IMR-90 (cell line): ENCODE measurements at regions not wholly inside any gene's neighbourhood (a gene's known extent, or its start where the extent isn't known, plus 50 kb on each side); places are given as distances from the start of the nearest gene placed in this dataset.

Source experiments
- ATAC-seq: fragments of 200-7000 bp; cut with Tn5 transposase; 2 replicates; pipeline ENCODE4 v1.9.1; 2020; ENCODE audit warnings: low read depth, mild to moderate bottlenecking, moderate library complexity
- BruUV-seq: library from RNA; stranded (reverse); fragments of 400-500 nt; replicated peaks from 2 replicates; lab custom pipeline; 2021; lab: Mats Ljungman, UMichigan
- CTCF ChIA-PET: fragments of 300-600 bp; formaldehyde crosslinking; extraction: SDS; loops from one replicate; lab custom pipeline; 2021; ENCODE audit warnings: antibody characterized with exemption; lab: Yijun Ruan, JAX
- POLR2A ChIA-PET: fragments of 300-600 bp; sonication (Branson Sonifier 250); formaldehyde crosslinking; loops from one replicate; lab custom pipeline; 2022; ENCODE audit warnings: antibody characterized with exemption; ENCODE audit not compliant: unreplicated experiment; lab: Charles Lee
- DNase-seq: peaks from one replicate; pipeline ENCODE4 v3.0.0; 2013
- H2AFZ ChIP-seq: replicated peaks from 2 replicates; pipeline ENCODE3; 2013; ENCODE audit warnings: low read length, mild to moderate bottlenecking; ENCODE audit not compliant: poor library complexity
- H2AK5ac ChIP-seq: 2 replicates; pipeline ENCODE4 v1.6.1; 2013; ENCODE audit warnings: low read depth, low read length, inconsistent platforms
- H2AK9ac ChIP-seq: replicated peaks from 2 replicates; pipeline ENCODE3; 2013; ENCODE audit warnings: mild to moderate bottlenecking, low read depth, low read length, moderate library complexity; ENCODE audit not compliant: poor library complexity
- H2BK120ac ChIP-seq: 2 replicates; pipeline ENCODE4 v1.6.1; 2013; ENCODE audit warnings: low read depth, low read length, inconsistent platforms
- H2BK15ac ChIP-seq: 3 replicates; pipeline ENCODE4 v1.6.1; 2013; ENCODE audit warnings: low read depth, low read length, inconsistent platforms
- H2BK20ac ChIP-seq: 2 replicates; pipeline ENCODE4 v1.6.1; 2013; ENCODE audit warnings: low read depth, mild to moderate bottlenecking, inconsistent platforms, low read length, moderate library complexity
- H2BK5ac ChIP-seq: 2 replicates; pipeline ENCODE4 v1.6.1; 2013; ENCODE audit warnings: mild to moderate bottlenecking, low read depth, low read length, inconsistent platforms; ENCODE audit not compliant: poor library complexity, severe bottlenecking
- H3K14ac ChIP-seq: replicated peaks from 2 replicates; pipeline ENCODE4 v1.6.1; 2013; ENCODE audit warnings: low read depth, low read length, inconsistent platforms
- H3K18ac ChIP-seq: 2 replicates; pipeline ENCODE4 v1.6.1; 2013; ENCODE audit warnings: low read depth, low read length, control low read depth
- H3K23ac ChIP-seq: 2 replicates; pipeline ENCODE4 v1.6.1; 2013; ENCODE audit warnings: low read depth, low read length, inconsistent platforms
- H3K27ac ChIP-seq: 2 replicates; pipeline ENCODE4 v1.5.1; 2013; ENCODE audit warnings: mild to moderate bottlenecking, control low read depth, low read length; ENCODE audit not compliant: insufficient read depth
- H3K27me3 ChIP-seq: 2 replicates; pipeline ENCODE4 v1.6.1; 2013; ENCODE audit warnings: low read length; ENCODE audit not compliant: control insufficient read depth, insufficient read depth
- H3K36me3 ChIP-seq: 2 replicates; pipeline ENCODE4 v1.6.1; 2013; ENCODE audit warnings: low read length, mixed read lengths; ENCODE audit not compliant: control insufficient read depth, insufficient read depth
- H3K4ac ChIP-seq: 2 replicates; pipeline ENCODE4 v1.6.1; 2013; ENCODE audit warnings: low read depth, low read length, inconsistent platforms
- H3K4me1 ChIP-seq: 2 replicates; pipeline ENCODE4 v1.6.1; 2013; ENCODE audit warnings: low read length, mixed read lengths; ENCODE audit not compliant: control insufficient read depth, insufficient read depth
- H3K4me2 ChIP-seq: 2 replicates; pipeline ENCODE4 v1.6.1; 2013; ENCODE audit warnings: low read depth, mild to moderate bottlenecking, control low read depth, low read length, moderate library complexity
- H3K4me3 ChIP-seq: 2 replicates; pipeline ENCODE4 v1.5.1; 2013; ENCODE audit warnings: low read depth, mild to moderate bottlenecking, control low read depth, low read length, moderate library complexity; ENCODE audit not compliant: insufficient read depth
- H3K56ac ChIP-seq: 2 replicates; pipeline ENCODE4 v1.6.1; 2013; ENCODE audit warnings: low read length, inconsistent platforms; ENCODE audit not compliant: insufficient read depth; ENCODE audit errors: extremely low read depth
- H3K79me1 ChIP-seq, 2 experiments: 2 replicates each; pipeline ENCODE4 v1.6.1; 2013; ENCODE audit warnings: low read length in 2 of 2, inconsistent platforms in 1 of 2, low read depth in 1 of 2
- H3K9ac ChIP-seq: 2 replicates; pipeline ENCODE4 v1.6.1; 2013; ENCODE audit warnings: low read depth, low read length, control low read depth
- H3K9me1 ChIP-seq: 2 replicates; pipeline ENCODE4 v1.6.1; 2013; ENCODE audit warnings: low read length, inconsistent platforms; ENCODE audit not compliant: insufficient read depth
- H3K9me3 ChIP-seq: 2 replicates; pipeline ENCODE4 v1.6.1; 2013; ENCODE audit warnings: low read length; ENCODE audit not compliant: control insufficient read depth, insufficient read depth
- H4K20me1 ChIP-seq: 2 replicates; pipeline ENCODE4 v1.6.1; 2013; ENCODE audit warnings: low read length, inconsistent platforms; ENCODE audit not compliant: insufficient read depth
- H4K5ac ChIP-seq: 2 replicates; pipeline ENCODE4 v1.6.1; 2013; ENCODE audit warnings: mild to moderate bottlenecking, low read depth, low read length, control low read depth
- H4K8ac ChIP-seq, 2 experiments: 2 replicates each; pipeline ENCODE4 v1.6.1; 2013; ENCODE audit warnings: low read depth in 2 of 2, low read length in 2 of 2, control low read depth in 1 of 2, inconsistent platforms in 1 of 2
- H4K91ac ChIP-seq: 2 replicates; pipeline ENCODE4 v1.6.1; 2013; ENCODE audit warnings: low read depth, low read length, inconsistent platforms; ENCODE audit not compliant: insufficient read depth
- BHLHE40 ChIP-seq: fragments of 150-350 bp; IDR thresholded peaks from 2 replicates; pipeline ENCODE4 v1.6.1; 2016; ENCODE audit warnings: mild to moderate bottlenecking, low read depth, low read length
- CEBPB ChIP-seq: IDR thresholded peaks from 2 replicates; pipeline ENCODE4 v1.6.1; 2012; ENCODE audit warnings: low read depth, low read length, improper control_type of control experiment
- CHD1 ChIP-seq: IDR thresholded peaks from 2 replicates; pipeline ENCODE4 v1.6.1; 2012; ENCODE audit warnings: low read depth, low read length, improper control_type of control experiment
- FOS ChIP-seq: fragments of 150-350 bp; IDR thresholded peaks from 2 replicates; pipeline ENCODE4 v1.6.1; 2016; ENCODE audit warnings: low read depth, low read length
- MAZ ChIP-seq: IDR thresholded peaks from 2 replicates; pipeline ENCODE4 v1.6.1; 2012; ENCODE audit warnings: low read depth, mild to moderate bottlenecking, low read length, improper control_type of control experiment, moderate library complexity, borderline replicate concordance
- MXI1 ChIP-seq: IDR thresholded peaks from 2 replicates; pipeline ENCODE4 v1.6.1; 2012; ENCODE audit warnings: low read depth, mild to moderate bottlenecking, low read length, moderate library complexity, borderline replicate concordance
- NFE2L2 ChIP-seq: fragments of 150-350 bp; IDR thresholded peaks from 2 replicates; pipeline ENCODE4 v1.6.1; 2016; ENCODE audit warnings: low read depth, mild to moderate bottlenecking, low read length
- RAD21 ChIP-seq: IDR thresholded peaks from 2 replicates; pipeline ENCODE4 v1.6.1; 2012; ENCODE audit warnings: low read length, improper control_type of control experiment
- RCOR1 ChIP-seq: IDR thresholded peaks from 2 replicates; pipeline ENCODE4 v1.6.1; 2012; ENCODE audit warnings: mild to moderate bottlenecking, low read length, improper control_type of control experiment; ENCODE audit not compliant: insufficient replicate concordance
- SMC3 ChIP-seq: fragments of 150-350 bp; IDR thresholded peaks from 2 replicates; pipeline ENCODE4 v1.6.1; 2016; ENCODE audit warnings: low read depth, mild to moderate bottlenecking, antibody characterized with exemption, low read length, moderate library complexity
- WGBS, 2 experiments: methylation state at CpG; one replicate each; pipeline versions ENCODE4 v1.1.5 to v1.1.7; 2013; ENCODE audit warnings: missing lambda C conversion rate in 2 of 2; ENCODE audit not compliant: insufficient read length in 1 of 2; ENCODE audit errors: extremely low coverage in 2 of 2; 5-methylcytosine and 5-hydroxymethylcytosine counted together
- dilution Hi-C: fragments of 300-500 bp; cut with HindIII; formaldehyde crosslinking; loops from one replicate; pipeline ENCODE4 v1.14.3; 2018; ENCODE audit warnings: low sequenced_read_pairs; ENCODE audit not compliant: unreplicated experiment
- in situ Hi-C: fragments of 300-500 bp; cut with MboI; formaldehyde crosslinking; loops from 3 replicates; pipeline ENCODE4 v1.14.3; 2019; ENCODE audit warnings: low sequenced_read_pairs, inconsistent platforms, mixed read lengths
- intact Hi-C: fragments of 100-400 bp; cut with micrococcal nuclease; formaldehyde crosslinking; loops from 2 replicates; pipeline ENCODE4 v1.10.0; 2022
- TF ChIP-seq, protein P1 (sequence below): fragments of 150-350 bp; IDR thresholded peaks from 2 replicates; pipeline ENCODE4 v1.6.1; 2016; ENCODE audit warnings: low read depth, mild to moderate bottlenecking, low read length, moderate library complexity, borderline replicate concordance
- TF ChIP-seq, protein P2 (sequence below): conservative IDR thresholded peaks from 2 replicates; pipeline ENCODE4 v1.5.1; 2012; ENCODE audit warnings: mild to moderate bottlenecking, low read depth, low read length, improper control_type of control experiment

DNA sequence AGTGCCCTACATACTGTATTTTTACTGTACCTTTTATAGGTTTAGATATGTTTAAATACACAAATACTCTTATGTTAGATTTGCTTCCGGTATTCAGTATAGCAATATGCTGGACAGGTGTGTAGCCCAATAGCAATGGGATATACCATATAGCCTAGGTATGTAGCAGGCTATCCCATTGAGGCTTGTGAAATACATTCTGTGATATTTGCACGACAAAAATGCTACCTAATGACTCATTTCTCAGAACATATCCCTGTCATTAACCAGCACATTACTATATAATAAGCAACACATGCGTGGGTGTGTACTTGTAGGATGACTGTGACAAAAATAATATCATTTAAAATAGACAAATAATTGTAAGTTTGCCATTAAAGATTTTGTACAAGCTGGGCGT is 208.8 kb downstream of the MRPS30 start:
- H3K4me2 ChIP-seq = no peak overlapping the region
- no peak overlapping the region for H3K23ac ChIP-seq
- H2BK20ac ChIP-seq = no peak overlapping the region
- no peak overlapping the region for H3K27ac ChIP-seq
- no peak overlapping the region for H3K4me3 ChIP-seq
- WGBS, 2 experiments = no CpG with 5 or more reads among the region's 4 CpGs
- H3K14ac ChIP-seq = no peak overlapping the region
- H3K36me3 ChIP-seq = no peaks in the 10 kb centered on the region
- no peaks in the 10 kb centered on the region for H4K20me1 ChIP-seq
- H2BK15ac ChIP-seq = no peak overlapping the region
- no peak for ATAC-seq
- H2AK9ac ChIP-seq = no peak overlapping the region
- H3K79me1 ChIP-seq = no peaks in the 10 kb centered on the region
- no peaks in the 10 kb centered on the region for H3K9me1 ChIP-seq
- H4K91ac ChIP-seq = no peak overlapping the region
- no peak overlapping the region for H2AK5ac ChIP-seq
- no peak overlapping the region for H3K9ac ChIP-seq
- DNase-seq = no peak
- POLR2A ChIA-PET = no interaction called here
- no peak overlapping the region for H4K5ac ChIP-seq
- H3K9me3 ChIP-seq = peaks cover 13% of the 10 kb centered on the region
- no peak overlapping the region for H3K4ac ChIP-seq
- TF ChIP-seq, protein P1, sequence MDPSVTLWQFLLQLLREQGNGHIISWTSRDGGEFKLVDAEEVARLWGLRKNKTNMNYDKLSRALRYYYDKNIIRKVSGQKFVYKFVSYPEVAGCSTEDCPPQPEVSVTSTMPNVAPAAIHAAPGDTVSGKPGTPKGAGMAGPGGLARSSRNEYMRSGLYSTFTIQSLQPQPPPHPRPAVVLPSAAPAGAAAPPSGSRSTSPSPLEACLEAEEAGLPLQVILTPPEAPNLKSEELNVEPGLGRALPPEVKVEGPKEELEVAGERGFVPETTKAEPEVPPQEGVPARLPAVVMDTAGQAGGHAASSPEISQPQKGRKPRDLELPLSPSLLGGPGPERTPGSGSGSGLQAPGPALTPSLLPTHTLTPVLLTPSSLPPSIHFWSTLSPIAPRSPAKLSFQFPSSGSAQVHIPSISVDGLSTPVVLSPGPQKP = no peak
- TF ChIP-seq SMC3 (no peak), CEBPB (no peak), RAD21 (no peak), RCOR1 (no peak), BHLHE40 (no peak), NFE2L2 (no peak), CHD1 (no peak), MAZ (no peak), MXI1 (no peak), FOS (no peak)
- TF ChIP-seq, protein P2, sequence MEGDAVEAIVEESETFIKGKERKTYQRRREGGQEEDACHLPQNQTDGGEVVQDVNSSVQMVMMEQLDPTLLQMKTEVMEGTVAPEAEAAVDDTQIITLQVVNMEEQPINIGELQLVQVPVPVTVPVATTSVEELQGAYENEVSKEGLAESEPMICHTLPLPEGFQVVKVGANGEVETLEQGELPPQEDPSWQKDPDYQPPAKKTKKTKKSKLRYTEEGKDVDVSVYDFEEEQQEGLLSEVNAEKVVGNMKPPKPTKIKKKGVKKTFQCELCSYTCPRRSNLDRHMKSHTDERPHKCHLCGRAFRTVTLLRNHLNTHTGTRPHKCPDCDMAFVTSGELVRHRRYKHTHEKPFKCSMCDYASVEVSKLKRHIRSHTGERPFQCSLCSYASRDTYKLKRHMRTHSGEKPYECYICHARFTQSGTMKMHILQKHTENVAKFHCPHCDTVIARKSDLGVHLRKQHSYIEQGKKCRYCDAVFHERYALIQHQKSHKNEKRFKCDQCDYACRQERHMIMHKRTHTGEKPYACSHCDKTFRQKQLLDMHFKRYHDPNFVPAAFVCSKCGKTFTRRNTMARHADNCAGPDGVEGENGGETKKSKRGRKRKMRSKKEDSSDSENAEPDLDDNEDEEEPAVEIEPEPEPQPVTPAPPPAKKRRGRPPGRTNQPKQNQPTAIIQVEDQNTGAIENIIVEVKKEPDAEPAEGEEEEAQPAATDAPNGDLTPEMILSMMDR = no peak
- in situ Hi-C loops = no loop called here
- BruUV-seq = no TSS peak
- H3K56ac ChIP-seq = no peak overlapping the region
- no peaks in the 10 kb centered on the region for H3K4me1 ChIP-seq
- CTCF ChIA-PET = no interaction called here
- H2AFZ ChIP-seq = no peak overlapping the region
- no peak overlapping the region for H3K18ac ChIP-seq
- dilution Hi-C loops = no loop called here
- intact Hi-C loops = no loop called here
- no peaks in the 10 kb centered on the region for H3K27me3 ChIP-seq
- H4K8ac ChIP-seq = no peak overlapping the region
- H2BK5ac ChIP-seq = no peak overlapping the region
- no peak overlapping the region for H2BK120ac ChIP-seq
